ENCODE measurements at regions not wholly inside any gene's neighbourhood (a gene's known extent, or its start where the extent isn't known, plus 50 kb on each side); places are given as distances from the start of the nearest gene placed in this dataset.
A peak's percentile ranks its signal among the peaks of the same experiment; 100 is the strongest.
"Not testable (repeated sequence)": the region's sequence is repeated elsewhere in the genome, so short reads cannot be mapped to it uniquely, and the experiment has no call there.

DNA sequence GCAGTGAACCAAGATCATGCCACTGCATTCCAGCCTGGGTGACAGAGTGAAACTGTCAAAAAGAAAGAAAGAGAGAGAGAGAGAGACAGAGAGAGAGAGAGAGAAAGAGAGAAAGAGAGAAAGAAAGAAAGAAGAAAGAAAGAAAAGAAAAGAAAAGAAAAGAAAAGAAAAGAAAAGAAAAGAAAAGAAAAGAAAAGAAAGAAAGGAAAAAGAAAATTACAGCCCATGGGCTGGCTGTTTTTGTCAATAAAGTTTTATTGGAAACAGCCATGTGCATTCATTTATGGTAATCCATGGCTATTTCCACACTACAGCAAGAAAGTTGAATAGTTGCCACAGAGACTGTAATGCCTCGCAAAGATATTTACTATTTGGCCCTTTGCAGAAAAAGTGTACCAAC is 103.2 kb upstream of the MED13L start:
- DNase-seq (ENCODE audit: extremely low spot score, insufficient read length, low read depth); FAIRE-seq: not testable (repeated sequence)

DNA sequence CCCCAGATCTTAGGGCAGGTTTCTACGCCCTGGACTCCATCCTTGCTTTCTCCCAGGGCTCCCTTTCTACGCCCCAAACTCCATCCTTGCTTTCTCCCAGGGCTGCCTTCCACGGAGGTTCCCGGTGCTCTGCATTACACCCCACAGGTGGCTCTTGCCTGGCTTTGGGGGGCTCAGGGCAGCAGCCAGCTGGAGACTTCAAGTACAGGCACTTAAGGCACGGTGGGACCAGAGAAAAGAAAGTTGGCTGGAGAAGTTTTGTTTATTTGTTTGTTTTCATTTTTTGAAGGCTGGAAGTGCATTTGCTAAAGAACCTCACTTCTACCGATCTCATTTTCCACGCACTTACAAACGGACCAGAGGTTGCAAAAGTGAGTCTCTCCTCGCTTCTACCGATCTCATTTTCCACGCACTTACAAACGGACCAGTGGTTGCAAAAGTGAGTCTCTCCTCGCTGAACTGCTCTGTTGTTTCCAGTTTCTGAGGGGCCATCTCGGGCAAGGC is 103.8 kb upstream of the MED13L start:
- DNase-seq (ENCODE audit: extremely low spot score, insufficient read length, low read depth) (no peak), FAIRE-seq (no peak)

DNA sequence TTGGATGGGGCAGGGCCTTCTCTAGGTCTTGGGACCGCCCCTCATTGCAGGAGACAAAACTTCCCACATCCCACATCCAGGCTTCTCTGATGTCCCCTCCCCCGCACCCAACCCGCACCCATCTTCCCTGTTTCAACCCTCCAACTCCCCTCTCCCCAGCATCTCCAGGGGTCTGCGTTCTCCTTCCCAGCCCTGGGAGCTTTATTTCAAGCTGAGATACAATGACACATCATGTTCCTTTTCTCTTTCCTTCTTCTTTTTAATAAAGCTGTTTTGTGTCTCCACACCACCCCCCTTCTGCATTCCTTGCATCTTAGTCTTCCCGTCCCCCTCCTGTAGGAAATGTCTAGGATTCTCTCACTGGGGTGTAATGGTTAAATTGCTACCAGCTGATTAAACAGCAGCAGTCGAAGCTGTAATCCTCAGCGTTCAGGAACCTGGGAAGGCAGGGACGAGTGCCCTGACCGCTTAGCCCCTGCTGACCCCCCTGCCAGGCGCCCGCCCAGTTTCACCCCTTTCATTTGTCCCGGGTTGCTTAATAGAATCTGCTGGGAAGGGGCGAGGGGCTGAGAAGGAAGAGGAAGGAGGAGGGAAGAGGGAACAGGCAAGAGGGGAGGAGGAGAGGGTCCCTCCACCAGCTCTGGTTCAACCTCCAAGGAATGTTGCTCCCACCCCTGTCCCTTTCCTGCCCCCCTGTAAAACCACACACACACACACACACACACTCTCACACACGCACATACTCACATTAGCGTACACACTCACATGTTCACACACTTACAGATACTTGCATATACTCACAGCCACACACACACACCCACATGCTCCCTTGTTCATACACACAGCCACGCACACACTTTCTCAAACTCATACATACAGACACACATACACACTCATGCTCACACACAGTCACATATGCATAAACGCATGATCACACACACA is 104.5 kb upstream of the MED13L start:
- FAIRE-seq, result no peak
- DNase-seq (ENCODE audit: extremely low spot score, insufficient read length, low read depth), result no peak

DNA sequence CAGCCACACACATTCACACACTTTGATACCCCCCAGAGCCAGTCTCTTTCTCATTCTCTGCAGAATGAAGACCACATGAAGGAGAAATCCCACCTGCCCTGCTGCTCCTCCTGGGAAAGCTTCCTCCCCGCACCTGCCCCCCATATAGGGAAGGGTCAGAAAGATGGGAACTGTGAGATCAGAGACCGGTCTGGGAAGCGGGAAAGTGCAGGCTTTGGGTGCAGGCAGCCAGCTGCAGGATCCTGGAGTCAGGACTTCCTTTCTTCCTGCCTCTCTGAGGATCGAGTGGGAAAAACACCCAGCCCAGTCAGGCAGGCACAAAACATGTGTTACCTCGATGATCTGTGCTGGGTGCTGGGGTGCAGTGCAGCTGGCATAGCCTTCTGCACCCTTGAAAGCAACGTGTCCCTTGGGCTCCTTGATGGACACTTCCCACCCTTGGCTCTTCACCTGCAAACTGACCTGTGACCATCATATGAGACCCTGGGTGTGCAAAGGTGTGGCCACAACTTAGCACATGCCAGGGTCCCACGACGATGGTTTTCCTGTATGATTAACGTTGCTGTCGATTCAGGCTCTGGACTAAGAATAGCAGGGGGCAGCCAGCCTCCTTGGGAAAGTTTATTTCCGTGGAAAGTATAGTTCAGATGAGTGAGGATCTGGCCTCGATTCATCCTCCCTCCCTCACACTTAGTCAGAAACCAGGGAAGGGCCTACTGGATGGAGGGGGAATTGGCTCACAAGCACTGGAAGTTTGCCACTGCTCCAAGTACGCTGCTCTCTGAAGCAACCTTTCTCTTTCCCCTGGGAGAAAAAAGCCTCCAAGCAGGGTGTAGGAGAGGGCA is 105.4 kb upstream of the MED13L start:
- FAIRE-seq (no peak), DNase-seq (ENCODE audit: extremely low spot score, insufficient read length, low read depth) (no peak)

DNA sequence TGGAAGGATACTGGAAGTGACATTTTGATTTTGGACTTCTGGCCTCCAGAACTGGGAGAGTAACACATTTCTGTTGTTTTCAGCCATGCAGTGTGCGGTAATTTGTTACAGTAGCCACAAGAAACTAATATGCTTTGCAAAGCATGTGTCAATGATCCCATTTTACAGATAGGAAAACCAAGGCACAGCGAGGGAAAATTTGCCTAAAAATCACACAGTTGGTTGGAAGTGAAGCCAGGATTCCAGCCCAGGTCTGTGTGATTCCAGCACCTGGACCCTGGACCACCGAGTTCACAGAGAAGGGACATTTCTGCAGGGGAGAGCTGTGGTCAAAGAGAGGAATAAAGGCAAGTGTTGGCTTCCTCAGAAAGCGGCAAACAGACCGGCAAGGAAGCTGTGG is 106.7 kb upstream of the MED13L start:
- FAIRE-seq (no peak), DNase-seq (ENCODE audit: extremely low spot score, insufficient read length, low read depth) (no peak)

DNA sequence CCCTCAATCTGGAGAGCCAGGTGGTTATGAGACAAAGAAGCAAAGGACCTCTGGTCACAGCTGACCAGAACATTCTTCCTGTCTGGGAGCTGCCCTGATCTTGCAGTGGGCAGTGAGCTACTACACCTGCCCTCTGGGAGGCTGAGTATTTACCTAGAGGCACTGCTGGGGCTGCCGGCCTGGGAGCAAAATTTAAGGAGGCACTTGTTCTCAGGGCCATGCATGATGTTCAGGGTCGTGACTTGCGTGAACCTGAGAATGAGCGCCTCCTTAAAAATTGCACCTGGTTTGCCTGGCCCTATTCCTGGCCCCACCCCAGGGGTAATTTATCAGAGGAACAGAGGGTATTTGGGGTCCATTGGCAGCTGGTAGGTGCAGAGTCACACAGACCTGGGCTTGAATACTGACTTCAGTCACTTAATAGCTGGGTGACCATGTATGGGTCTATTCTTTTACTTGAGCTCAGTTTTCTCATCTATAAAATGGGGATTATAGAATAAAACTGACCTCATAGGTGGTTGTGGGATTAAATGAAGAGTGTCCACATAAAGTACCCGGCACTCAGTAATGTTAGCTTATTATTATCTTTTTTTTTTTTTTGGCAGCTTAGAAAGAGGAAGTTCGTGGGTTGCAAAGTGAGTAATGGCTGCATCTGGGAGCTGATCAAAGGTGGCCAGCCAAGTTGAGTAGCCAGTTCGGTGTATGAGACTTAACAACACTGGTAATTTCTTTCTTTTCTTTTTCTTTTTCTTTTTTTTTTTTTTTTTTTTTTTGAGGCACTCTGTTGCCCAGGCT is 107.4 kb upstream of the MED13L start:
- no peak for FAIRE-seq

DNA sequence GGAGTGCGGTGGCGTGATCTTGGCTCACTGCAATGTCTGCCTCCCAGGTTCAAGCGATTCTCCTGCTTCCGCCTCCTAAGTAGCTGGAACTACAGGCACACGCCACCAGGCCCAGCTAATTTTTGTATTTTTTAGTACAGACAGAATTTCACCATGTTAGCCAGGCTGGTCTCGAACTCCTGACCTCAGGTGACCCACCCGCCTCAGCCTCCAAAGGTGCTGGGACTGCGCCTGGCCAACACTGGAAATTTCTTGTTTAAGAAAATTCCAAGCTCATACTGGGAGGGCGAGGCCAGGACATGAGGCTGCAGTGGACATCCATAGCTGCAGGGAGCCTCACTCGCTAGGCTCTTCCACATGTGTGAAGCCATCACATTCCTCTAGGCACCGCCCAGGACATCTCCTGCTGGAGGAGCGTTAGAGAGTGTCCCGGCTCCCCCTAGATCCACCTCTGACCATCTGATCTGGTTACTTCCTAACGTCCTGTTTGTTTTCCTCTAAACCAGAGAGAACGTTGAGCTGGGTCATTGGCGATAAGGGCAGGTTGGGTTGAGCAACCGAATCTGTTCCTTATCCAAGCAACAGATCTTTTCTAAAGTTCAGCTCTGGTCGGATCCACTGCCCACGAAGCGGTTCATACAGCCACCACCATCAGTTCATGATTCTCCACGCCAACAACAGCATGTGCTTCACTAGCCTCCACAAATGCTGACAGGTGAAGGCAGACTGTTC is 108.2 kb upstream of the MED13L start:
- DNase-seq (ENCODE audit: extremely low spot score, insufficient read length, low read depth), result no peak
- no peak for FAIRE-seq

More for the DNA sequence above, 107.4 kb upstream of the MED13L start:
- peak; percentile 25 for DNase-seq (ENCODE audit: extremely low spot score, insufficient read length, low read depth)

DNA sequence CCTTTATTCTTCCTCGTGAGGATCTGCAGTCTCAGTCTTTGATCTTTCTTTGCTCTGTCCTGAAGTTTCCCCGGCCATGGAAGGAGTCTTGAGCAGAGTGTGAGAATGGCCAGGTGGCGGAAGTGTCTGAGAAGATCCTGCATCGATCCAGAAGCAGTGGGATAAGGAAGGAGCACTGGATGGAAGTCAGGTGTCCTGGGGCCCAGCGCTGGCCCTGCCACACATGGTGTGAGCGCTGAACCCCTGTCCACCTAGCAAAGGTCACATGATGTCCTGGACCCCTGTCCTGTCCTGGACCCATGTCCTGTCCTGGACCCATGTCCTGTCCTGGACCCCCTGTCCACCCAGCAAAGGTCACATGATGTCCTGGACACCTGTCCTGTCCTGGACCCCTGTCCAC is 111.8 kb upstream of the MED13L start:
- FAIRE-seq (no peak), DNase-seq (ENCODE audit: extremely low spot score, insufficient read length, low read depth) (no peak)

DNA sequence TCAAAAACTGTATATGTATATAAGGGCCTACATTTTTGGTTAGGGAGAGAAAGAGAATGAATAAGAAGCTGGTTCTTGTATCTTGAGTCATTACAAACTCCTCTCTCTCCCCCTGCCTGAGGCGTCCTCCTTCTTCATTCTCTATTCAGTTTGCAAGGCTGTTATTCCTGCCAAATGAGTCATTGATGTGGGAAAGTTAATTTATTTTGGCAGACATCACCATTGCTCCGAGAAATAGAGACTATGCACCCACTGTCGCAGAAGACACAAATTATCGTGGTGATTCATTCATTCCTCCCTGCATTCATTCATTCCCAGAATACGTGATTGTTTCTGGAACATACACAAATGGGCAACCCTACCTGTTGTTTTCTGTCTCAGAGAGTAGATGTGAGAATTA is 112.5 kb upstream of the MED13L start:
- DNase-seq (ENCODE audit: extremely low spot score, insufficient read length, low read depth) (no peak), FAIRE-seq (no peak)

DNA sequence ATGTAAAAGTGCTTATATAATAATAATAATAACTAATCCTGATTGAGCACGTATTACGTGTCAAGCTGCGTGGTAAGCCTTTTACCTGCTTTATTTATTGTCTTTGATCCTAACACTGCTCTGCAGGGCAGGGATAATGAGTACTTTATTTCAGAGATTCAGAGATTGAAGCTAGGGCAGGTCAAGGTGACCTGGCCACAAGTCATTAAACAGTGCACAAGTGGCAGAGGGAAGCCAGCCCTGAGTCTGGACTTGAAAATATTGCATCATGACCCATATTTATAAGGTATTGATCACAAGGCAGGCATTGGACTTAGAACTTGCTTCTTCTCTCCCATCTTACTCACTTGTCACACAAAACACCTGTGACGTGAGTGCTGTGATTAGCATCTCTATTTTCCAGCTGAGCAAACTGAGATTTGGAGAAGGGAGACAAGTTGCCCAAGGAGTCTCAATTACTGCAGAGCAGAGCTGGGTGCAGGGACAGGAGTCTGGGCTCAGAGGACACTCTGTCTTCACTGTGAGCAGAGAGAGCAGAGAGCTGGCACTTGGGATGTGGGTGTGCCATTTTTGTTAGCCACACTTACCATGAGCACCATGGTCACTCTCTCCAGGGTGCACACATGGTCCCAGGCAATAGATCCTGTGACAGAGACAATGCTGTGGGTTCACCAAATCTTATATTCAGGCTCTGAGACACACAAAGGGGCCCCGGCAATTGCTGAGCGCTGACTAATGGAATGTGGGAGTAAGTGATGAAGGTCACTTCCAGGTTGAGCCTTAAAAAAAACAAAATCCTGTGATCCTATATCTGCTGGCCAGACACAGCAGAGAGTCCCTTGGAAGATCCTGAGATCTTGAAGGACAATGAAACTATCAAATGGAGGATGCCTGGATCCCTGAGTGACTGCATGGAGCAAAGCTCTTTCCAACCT is 113.2 kb upstream of the MED13L start:
- FAIRE-seq (no peak), DNase-seq (ENCODE audit: extremely low spot score, insufficient read length, low read depth) (no peak)

DNA sequence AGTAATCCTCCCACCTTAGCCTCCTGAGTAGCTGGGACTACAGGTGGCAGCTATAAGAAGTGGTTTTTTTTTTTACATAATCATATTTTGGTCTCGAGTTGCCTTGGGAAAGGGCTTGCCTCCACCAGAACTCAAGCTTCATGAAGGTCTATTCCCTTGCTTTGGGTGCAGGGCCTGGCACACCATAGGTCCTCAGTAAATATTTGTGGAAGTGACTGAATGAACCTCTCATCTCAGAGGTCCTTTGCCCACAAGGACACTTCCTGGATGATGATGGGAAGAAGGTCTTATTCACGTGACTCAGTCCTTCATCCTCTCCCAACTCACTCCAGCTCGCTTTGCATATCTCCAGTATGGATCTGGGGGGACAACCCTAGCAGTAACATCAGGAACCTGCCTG is 114.0 kb upstream of the MED13L start:
- FAIRE-seq (no peak), DNase-seq (ENCODE audit: extremely low spot score, insufficient read length, low read depth) (no peak)

DNA sequence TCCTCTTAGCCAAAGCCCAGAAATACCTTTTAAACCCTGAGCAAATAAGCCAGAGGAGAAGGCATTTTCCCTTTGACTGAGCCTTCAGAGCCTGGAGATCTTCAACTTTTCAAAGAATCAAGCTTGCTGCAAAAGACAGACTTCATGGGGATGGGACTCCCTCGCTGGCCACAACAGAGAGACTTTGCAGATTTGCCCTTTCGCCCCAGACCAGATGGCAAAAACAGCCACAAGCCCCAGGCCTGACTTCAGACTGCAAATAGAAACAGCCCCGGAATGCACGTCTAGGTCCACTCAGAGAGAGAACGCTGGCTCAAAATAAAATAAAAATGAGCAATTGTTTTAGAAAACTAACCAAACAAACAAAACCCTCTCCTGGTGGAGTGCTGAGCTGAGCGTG is 114.6 kb upstream of the MED13L start:
- DNase-seq (ENCODE audit: extremely low spot score, insufficient read length, low read depth), result no peak
- FAIRE-seq, result no peak

DNA sequence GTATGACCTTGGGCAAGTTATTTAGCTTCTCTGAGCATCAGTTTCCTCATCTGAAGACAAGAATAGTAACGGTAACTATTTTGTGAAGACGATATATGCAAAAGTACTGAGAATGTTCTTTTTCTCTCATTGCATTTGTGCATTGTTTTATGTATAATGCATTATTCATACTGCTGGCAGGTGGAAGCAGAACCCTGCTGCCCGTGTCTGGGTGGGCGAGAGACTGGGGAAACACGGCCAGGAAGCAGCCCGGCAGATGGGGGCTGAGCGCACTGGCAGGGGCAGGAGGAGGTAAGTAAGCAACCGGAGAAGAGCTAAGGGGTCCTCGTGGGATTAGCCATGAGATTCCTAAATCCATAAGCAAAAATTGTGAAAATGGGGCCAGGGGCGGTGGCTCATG is 115.8 kb upstream of the MED13L start:
- FAIRE-seq (no peak), DNase-seq (ENCODE audit: extremely low spot score, insufficient read length, low read depth) (no peak)

DNA sequence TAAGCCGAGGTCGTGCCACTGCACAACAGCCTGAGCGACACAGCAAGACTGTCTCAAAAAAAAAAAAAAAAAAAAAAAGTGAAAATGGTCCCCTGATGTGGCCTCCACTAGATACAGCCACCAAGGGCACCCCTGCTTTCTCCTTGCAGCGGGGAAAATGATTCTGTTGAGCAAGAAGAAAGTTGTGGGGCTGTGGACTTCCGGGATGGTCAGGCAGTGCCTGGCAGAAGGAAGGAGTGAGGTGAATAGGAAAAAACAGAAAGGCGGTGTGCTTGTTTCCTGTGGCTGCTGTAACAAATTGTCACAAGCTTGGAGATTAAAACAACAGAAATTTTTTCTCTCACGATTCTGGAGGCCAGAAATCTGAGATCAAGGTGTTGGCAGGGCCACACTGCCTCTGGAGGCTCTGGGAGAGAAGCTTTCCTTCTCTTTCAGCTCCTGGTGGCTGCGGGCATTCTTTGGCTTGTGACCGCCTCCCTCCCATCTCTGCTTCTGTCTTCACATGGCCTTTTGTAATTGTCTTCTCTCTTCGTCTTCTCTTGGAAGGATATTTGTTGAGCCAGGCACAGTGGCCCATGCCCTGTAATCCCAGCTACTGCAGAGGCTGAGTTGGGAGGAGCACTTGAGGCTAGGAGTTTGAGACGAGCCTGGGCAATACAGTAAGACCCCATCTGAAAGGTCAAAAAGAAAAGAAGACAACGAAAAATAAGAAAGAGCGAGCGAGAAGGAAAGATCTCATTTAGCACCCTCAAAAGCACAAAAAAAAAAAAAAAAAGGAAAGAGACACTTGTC is 116.6 kb upstream of the MED13L start:
- DNase-seq (ENCODE audit: extremely low spot score, insufficient read length, low read depth) (no peak), FAIRE-seq (no peak)

DNA sequence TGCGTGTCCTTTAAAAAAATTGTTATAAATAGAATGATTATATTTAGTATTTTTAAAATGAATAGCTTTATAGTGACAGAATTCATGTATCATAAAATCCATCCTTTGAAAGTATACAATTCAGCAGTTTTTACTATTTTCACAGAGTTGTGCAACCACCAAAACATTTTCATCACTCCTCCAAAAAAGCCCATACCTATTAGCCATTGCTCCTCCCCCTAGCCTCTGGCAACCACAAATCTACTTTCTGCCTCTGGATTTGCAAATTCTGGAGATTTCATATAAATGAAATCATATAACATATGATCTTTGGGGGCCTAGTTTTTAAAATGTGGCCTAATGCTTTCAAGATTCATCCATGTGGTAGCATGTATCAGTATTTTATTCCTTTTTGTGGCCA is 117.9 kb upstream of the MED13L start:
- no peak for DNase-seq (ENCODE audit: extremely low spot score, insufficient read length, low read depth)
- no peak for FAIRE-seq

DNA sequence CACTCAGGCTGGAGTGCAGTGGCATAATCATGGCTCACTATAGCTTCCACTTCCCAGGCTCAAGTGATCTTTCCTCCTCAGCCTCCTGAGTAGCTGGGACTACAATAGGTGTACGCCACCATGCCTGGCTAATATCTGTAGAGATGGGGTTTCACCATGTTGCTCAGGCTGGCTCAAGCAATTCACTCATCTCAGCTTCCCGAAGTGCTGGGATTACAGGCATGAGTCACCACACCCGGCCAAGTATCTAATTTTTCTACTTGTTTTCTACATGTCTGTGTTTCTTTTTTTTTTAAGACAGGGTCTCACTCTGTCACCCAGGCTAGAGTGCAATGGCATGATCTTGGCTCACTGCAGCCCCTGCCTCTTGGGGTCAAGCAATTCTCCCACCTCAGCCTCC is 119.7 kb upstream of the MED13L start:
- FAIRE-seq (no peak), DNase-seq (ENCODE audit: extremely low spot score, insufficient read length, low read depth) (no peak)

DNA sequence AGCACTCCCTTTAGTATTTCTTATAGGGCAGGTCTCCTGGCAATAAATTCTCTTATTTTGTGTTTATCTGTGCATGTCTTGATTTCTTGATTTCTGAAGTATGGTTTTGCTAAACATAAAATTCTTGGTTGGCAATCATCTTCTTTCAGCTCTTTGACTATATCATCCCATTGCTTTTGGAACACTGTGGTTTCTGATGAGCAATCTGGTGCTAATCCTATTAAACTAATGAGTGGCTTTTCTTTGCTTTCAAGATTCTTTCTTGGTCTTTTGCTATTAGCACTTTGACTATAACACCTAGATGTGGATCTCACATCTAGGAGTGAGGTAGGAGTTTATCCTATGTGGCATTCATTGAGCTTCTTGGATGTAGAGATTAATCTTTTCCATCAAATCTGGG is 120.7 kb upstream of the MED13L start:
- FAIRE-seq (no peak), DNase-seq (ENCODE audit: extremely low spot score, insufficient read length, low read depth) (no peak)

DNA sequence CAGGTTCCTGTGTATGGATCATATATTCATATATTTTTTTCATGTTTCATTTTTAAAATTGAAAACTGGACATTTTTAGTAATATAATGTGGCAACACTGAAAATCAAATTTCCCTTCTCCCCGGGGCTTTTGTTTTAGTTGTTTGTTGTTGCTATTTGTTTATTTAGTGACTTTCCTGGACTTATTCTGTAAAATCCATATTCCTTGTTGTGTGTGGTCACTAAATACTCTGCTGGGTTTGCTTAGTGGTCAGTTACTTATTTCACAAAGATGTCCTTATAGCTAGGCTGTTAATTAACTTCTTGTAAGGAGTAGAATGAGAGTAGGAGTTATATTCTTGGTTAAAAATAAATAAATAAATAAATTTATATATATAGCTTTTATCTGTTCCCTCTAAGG is 121.6 kb upstream of the MED13L start:
- DNase-seq (ENCODE audit: extremely low spot score, insufficient read length, low read depth), result no peak
- no peak for FAIRE-seq
